Progenitor cell of endocrine pancreas (in vitro differentiated cells): ENCODE measurements at regions not wholly inside any gene's neighbourhood (a gene's known extent, or its start where the extent isn't known, plus 50 kb on each side); places are given as distances from the start of the nearest gene placed in this dataset.

ENCODE experiments used
- DNase-seq: peaks from one replicate; pipeline ENCODE4 v3.0.0; 2021; ENCODE audit warnings: low spot score; ENCODE audit not compliant: unreplicated experiment
- H3K27ac Mint-ChIP-seq: 2 replicates; pipeline ENCODE4 v1.8.0; 2021; ENCODE audit warnings: mild to moderate bottlenecking, moderate library complexity, mixed read lengths
- H3K27me3 Mint-ChIP-seq: 2 replicates; pipeline ENCODE4 v1.8.0; 2021; ENCODE audit warnings: mixed read lengths
- H3K36me3 Mint-ChIP-seq: 2 replicates; pipeline ENCODE4 v1.8.0; 2022; ENCODE audit warnings: mixed read lengths; ENCODE audit not compliant: insufficient read depth
- H3K4me1 Mint-ChIP-seq: 2 replicates; pipeline ENCODE4 v1.8.0; 2021; ENCODE audit warnings: low read depth, mixed read lengths
- H3K4me3 Mint-ChIP-seq: 2 replicates; pipeline ENCODE4 v1.8.0; 2021; ENCODE audit warnings: low read depth, mild to moderate bottlenecking, moderate library complexity, mixed read lengths
- H3K9me3 Mint-ChIP-seq: 2 replicates; pipeline ENCODE4 v1.8.0; 2021; ENCODE audit warnings: low read depth, mixed read lengths
- TF ChIP-seq, protein P1 (sequence below): fragments of 200-600 bp; sonication (generic); IDR thresholded peaks from one replicate; pipeline ENCODE4 v1.5.0; 2021; ENCODE audit warnings: antibody characterized with exemption, mild to moderate bottlenecking; ENCODE audit not compliant: unreplicated experiment

DNA sequence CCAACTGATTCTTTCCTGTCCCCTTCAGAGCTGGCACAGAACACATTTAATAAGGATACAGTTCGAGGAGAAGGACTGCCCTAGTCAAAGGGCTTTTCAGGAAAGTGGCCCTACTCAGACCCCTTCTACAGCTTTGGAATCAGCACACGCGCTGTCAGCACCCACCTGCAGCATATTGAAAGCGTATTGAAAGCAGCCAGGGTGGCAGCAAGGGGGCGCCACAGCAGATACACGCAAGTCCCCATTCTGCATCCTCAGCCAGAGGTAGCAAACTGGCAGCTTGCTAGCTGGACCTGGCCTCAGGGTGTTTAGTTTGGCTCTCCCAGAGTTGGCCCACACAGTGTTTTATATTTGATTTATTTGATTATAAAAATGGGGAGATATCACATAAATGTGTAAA is 101.0 kb upstream of the NT5C1B start:
- H3K36me3 Mint-ChIP-seq: no peaks in the 10 kb centered on the region
- H3K4me1 Mint-ChIP-seq: no peaks in the 10 kb centered on the region
- H3K4me3 Mint-ChIP-seq: no peak overlapping the region
- no peak overlapping the region for H3K27ac Mint-ChIP-seq
- no peaks in the 10 kb centered on the region for H3K27me3 Mint-ChIP-seq
- no peak for DNase-seq
- no peaks in the 10 kb centered on the region for H3K9me3 Mint-ChIP-seq
- TF ChIP-seq, protein P1, sequence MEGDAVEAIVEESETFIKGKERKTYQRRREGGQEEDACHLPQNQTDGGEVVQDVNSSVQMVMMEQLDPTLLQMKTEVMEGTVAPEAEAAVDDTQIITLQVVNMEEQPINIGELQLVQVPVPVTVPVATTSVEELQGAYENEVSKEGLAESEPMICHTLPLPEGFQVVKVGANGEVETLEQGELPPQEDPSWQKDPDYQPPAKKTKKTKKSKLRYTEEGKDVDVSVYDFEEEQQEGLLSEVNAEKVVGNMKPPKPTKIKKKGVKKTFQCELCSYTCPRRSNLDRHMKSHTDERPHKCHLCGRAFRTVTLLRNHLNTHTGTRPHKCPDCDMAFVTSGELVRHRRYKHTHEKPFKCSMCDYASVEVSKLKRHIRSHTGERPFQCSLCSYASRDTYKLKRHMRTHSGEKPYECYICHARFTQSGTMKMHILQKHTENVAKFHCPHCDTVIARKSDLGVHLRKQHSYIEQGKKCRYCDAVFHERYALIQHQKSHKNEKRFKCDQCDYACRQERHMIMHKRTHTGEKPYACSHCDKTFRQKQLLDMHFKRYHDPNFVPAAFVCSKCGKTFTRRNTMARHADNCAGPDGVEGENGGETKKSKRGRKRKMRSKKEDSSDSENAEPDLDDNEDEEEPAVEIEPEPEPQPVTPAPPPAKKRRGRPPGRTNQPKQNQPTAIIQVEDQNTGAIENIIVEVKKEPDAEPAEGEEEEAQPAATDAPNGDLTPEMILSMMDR: peak; percentile 32

DNA sequence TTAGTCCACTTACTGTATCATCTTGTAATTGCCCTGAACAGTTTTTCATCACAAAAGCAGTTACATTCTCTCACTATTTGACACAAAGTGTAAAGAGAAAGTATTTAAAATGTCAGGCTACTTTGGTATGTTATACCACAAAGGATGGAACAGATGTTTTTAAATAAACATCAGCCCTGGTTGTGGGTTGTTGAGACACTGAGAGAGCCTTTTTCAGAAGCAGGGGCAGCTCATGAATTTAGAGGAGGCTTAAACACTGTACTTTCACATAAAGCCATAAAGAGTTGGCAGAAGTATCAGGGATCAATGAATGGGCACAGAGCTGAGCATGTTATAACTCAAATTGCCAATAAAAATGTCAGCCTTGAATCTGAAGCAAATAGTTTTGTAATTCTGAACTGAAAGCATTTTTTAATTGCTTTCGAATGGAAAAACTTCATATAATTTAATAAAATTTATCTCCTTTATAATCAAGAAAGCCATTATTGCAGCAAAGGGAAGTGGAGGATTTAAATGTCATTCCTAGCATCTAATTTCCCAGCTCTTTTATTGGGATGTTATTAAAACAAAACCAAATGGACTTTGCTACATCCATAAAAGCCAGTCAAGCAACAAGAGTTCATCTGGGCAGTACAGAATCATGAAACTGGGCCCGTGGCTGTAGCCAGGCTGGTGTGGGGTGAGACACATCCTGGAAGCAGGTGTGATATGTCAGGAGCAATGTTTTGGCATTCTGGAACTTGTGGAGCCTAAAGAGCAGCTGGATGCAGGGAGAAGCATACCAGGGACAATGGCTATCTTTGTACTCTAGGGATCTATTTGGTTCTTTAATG is 95.1 kb upstream of the NT5C1B start:
- TF ChIP-seq, protein P1: no peak
- Mint-ChIP-seq H3K4me1 (peaks cover 4% of the 10 kb centered on the region), H3K4me3 (no peak overlapping the region), H3K27me3 (no peaks in the 10 kb centered on the region), H3K36me3 (no peaks in the 10 kb centered on the region), H3K27ac (no peak overlapping the region), H3K9me3 (no peaks in the 10 kb centered on the region)
- DNase-seq: no peak

DNA sequence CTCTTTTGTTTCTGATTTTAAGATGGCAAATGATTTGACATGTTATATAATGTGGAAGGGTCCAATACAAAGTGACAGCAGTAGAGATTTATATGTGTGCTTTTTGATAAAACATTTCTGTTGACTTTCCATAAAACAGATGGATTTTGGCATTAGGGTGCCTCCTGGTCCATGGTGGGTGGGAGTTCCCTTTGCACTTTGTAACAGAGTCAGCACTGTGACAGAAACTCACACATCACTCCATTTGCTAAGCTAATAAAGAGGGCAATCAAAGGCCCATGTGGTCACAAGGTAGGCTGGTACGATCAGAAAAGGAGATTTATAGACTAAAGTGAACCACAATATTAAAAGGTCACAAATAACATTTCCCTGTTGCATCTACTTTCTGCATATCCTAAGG is 93.3 kb upstream of the NT5C1B start:
- H3K36me3 Mint-ChIP-seq: no peaks in the 10 kb centered on the region
- DNase-seq: no peak
- H3K27me3 Mint-ChIP-seq: no peaks in the 10 kb centered on the region
- TF ChIP-seq, protein P1: no peak
- no peak overlapping the region for H3K4me3 Mint-ChIP-seq
- no peak overlapping the region for H3K27ac Mint-ChIP-seq
- no peaks in the 10 kb centered on the region for H3K9me3 Mint-ChIP-seq
- peaks cover 4% of the 10 kb centered on the region for H3K4me1 Mint-ChIP-seq

DNA sequence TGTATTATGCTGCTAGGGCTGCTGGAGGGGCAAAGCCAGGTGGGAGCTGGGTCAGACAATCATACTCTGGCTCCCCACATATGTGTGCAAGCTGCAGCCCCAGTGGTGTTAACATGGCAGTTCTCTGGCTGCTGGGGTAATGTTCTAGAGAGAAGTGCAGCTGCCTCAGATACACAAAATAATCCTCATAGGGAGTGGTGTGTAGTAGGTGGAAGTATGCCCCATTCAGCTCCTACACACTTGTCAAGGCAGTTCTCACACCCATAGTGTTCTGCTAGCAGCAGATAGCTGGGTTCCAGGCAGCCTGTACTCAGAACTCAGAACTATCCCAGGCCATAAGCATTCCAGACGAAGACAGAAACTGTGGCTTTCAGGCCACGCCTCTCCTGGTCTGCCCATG is 87.9 kb upstream of the NT5C1B start:
- H3K36me3 Mint-ChIP-seq: peaks cover 4% of the 10 kb centered on the region
- no peak for DNase-seq
- H3K27me3 Mint-ChIP-seq: no peaks in the 10 kb centered on the region
- H3K4me3 Mint-ChIP-seq: no peak overlapping the region
- H3K9me3 Mint-ChIP-seq: peaks cover 16% of the 10 kb centered on the region
- H3K27ac Mint-ChIP-seq: no peak overlapping the region
- H3K4me1 Mint-ChIP-seq: peaks cover 2% of the 10 kb centered on the region
- TF ChIP-seq, protein P1: no peak

DNA sequence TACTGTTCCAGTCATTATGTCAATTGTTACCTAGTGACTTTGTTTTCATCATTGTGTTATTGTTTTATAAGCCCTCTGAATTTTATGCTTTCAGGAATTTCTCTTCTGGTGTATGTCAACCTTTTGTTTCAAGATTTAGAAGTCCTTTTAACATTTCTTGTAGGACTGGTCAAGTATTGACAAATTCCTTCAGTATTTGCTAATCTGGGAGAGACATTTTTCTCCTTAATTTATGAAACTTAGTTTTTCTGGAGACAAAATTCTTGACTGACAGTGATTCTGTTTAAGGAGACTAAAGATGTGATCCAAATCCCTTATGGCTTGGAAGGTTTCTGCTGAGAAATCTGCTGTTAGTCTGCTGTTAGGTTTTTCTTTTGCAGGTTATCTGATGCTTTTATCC is 84.9 kb upstream of the NT5C1B start:
- TF ChIP-seq, protein P1: no peak
- Mint-ChIP-seq H3K4me3 (no peak overlapping the region), H3K36me3 (peaks cover 5% of the 10 kb centered on the region), H3K9me3 (peaks cover 21% of the 10 kb centered on the region), H3K27me3 (no peaks in the 10 kb centered on the region), H3K4me1 (no peaks in the 10 kb centered on the region), H3K27ac (no peak overlapping the region)
- no peak for DNase-seq
